ENCODE measurements at regions not wholly inside any gene's neighbourhood (a gene's known extent, or its start where the extent isn't known, plus 50 kb on each side); places are given as distances from the start of the nearest gene placed in this dataset.

DNA sequence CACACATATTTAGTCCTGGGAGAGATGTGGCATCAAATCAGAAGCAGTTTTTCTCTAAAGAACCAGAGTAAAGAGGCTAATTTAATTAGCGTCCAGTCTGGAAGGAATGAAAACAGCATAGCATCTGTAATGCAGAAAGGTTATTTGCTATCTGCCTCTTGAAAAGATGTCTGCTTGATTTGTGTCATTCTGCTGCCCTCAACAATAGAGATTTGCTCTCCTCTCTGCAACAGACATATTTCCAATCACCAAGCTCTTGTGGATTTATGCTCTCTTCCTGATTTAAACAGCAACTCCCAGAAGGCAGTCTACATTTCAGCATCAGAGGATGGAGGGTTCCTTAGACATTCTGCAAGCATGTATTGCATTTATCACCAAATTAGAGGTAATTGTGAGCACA lies 53.5 kb upstream of the AKAP12 start:
- TF ChIP-seq, protein P1, sequence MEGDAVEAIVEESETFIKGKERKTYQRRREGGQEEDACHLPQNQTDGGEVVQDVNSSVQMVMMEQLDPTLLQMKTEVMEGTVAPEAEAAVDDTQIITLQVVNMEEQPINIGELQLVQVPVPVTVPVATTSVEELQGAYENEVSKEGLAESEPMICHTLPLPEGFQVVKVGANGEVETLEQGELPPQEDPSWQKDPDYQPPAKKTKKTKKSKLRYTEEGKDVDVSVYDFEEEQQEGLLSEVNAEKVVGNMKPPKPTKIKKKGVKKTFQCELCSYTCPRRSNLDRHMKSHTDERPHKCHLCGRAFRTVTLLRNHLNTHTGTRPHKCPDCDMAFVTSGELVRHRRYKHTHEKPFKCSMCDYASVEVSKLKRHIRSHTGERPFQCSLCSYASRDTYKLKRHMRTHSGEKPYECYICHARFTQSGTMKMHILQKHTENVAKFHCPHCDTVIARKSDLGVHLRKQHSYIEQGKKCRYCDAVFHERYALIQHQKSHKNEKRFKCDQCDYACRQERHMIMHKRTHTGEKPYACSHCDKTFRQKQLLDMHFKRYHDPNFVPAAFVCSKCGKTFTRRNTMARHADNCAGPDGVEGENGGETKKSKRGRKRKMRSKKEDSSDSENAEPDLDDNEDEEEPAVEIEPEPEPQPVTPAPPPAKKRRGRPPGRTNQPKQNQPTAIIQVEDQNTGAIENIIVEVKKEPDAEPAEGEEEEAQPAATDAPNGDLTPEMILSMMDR (IDR thresholded peaks at IDR 0.05): no peak
- H3K4me1 ChIP-seq: no peaks in the 10 kb centered on the region
- ATAC-seq: no peak
- H3K27me3 ChIP-seq (ENCODE audit: low read depth): no peaks in the 10 kb centered on the region
- no peak overlapping the region for H3K27ac ChIP-seq
- H3K36me3 ChIP-seq: no peaks in the 10 kb centered on the region
- DNase-seq: no peak
- intact Hi-C loops (cut with DNase I): no loop called here
- H3K9me3 ChIP-seq: no peaks in the 10 kb centered on the region
- no peak overlapping the region for H3K4me3 ChIP-seq

DNA sequence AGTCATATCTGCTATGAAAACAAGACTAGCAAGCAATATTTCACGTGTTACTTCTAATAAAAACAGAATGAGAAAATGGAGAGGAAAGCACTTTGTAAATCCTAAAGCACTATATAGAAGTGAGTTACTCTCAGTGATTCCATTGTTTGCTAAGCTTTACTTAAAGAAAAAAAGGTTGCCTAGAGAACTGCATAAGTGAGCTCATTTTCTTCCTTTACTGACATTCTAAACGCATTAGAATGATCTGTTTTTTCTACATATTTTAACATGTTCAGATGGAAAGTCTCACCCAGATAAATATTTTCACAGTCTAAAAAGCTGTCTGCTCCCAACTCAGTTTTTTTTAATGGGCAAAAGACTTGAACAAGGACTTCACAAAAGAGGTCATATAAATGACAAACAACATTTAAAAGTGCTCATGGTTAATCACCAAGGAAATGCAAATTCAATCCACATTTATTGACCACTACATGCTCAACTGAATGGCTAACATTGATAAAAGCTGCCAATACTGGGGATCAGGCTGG lies 52.9 kb upstream of the AKAP12 start:
- intact Hi-C loops (cut with DNase I): no loop called here
- H3K9me3 ChIP-seq: no peaks in the 10 kb centered on the region
- no peaks in the 10 kb centered on the region for H3K36me3 ChIP-seq
- no peak overlapping the region for H3K27ac ChIP-seq
- TF ChIP-seq, protein P1 (IDR thresholded peaks at IDR 0.05): no peak
- DNase-seq: no peak
- H3K27me3 ChIP-seq (ENCODE audit: low read depth): no peaks in the 10 kb centered on the region
- H3K4me3 ChIP-seq: no peak overlapping the region
- no peak for ATAC-seq
- H3K4me1 ChIP-seq: no peaks in the 10 kb centered on the region

Measured in lower lobe of right lung (tissue), 2 donors.